ENCODE measurements at regions not wholly inside any gene's neighbourhood (a gene's known extent, or its start where the extent isn't known, plus 50 kb on each side); places are given as distances from the start of the nearest gene placed in this dataset.
"Not testable (repeated sequence)": the region's sequence is repeated elsewhere in the genome, so short reads cannot be mapped to it uniquely, and the experiment has no call there.

- POLR2A ChIA-PET; H2AFZ ChIP-seq (ENCODE audit: low read depth, low read length); H3K9ac ChIP-seq (replicated peaks; ENCODE audit: extremely low read depth, insufficient read depth, low read length); H3K27ac ChIP-seq (ENCODE audit: insufficient read depth, low read depth, low read length); CTCF ChIA-PET; dilution Hi-C loops (cut with MboI; ENCODE audit: extremely low pct_ligation_motif_present, low sequenced_read_pairs); H3K4me2 ChIP-seq (ENCODE audit: insufficient read depth, low read length); H3K4me1 ChIP-seq (ENCODE audit: control insufficient read depth, extremely low read depth, insufficient read depth, low read length); H3K4me3 ChIP-seq (replicated peaks in 1 of 3; ENCODE audit: insufficient read depth in 1 of 3, low read depth in 1 of 3, low read length in 3 of 3); H3K9me1 ChIP-seq (replicated peaks; ENCODE audit: control insufficient read depth, extremely low read depth, insufficient read depth, low read length); intact Hi-C loops (cut with micrococcal nuclease); DNase-seq (ENCODE audit: low read depth, low spot score); H3K79me2 ChIP-seq (ENCODE audit: control insufficient read depth, insufficient read depth, low read length); FAIRE-seq; H4K20me1 ChIP-seq (replicated peaks; ENCODE audit: control insufficient read depth, extremely low read depth, insufficient read depth, low read length); H3K9me3 ChIP-seq (replicated peaks; ENCODE audit: control insufficient read depth, insufficient read depth, low read length); H3K27me3 ChIP-seq (ENCODE audit: control insufficient read depth in 2 of 2, insufficient read depth in 2 of 2, low read length in 2 of 2); BruUV-seq (replicated peaks); H3K36me3 ChIP-seq (ENCODE audit: control insufficient read depth in 2 of 2, extremely low read depth in 1 of 2, insufficient read depth in 2 of 2, low read length in 2 of 2): not testable (repeated sequence)
Measured at GRCh38 chr22:11825009-11825408, 3703.0 kb upstream of the OR11H1 start.

GRCh38 chr22:11826000-11826399, 3702.0 kb upstream of the OR11H1 start:
- H3K9me3 ChIP-seq (replicated peaks; ENCODE audit: control insufficient read depth, insufficient read depth, low read length); H4K20me1 ChIP-seq (replicated peaks; ENCODE audit: control insufficient read depth, extremely low read depth, insufficient read depth, low read length); H3K27ac ChIP-seq (ENCODE audit: insufficient read depth, low read depth, low read length); H3K4me2 ChIP-seq (ENCODE audit: insufficient read depth, low read length); H2AFZ ChIP-seq (ENCODE audit: low read depth, low read length); DNase-seq (ENCODE audit: low read depth, low spot score); dilution Hi-C loops (cut with MboI; ENCODE audit: extremely low pct_ligation_motif_present, low sequenced_read_pairs); H3K4me1 ChIP-seq (ENCODE audit: control insufficient read depth, extremely low read depth, insufficient read depth, low read length); H3K4me3 ChIP-seq (replicated peaks in 1 of 3; ENCODE audit: insufficient read depth in 1 of 3, low read depth in 1 of 3, low read length in 3 of 3); intact Hi-C loops (cut with micrococcal nuclease); H3K9ac ChIP-seq (replicated peaks; ENCODE audit: extremely low read depth, insufficient read depth, low read length); H3K36me3 ChIP-seq (ENCODE audit: control insufficient read depth in 2 of 2, extremely low read depth in 1 of 2, insufficient read depth in 2 of 2, low read length in 2 of 2); POLR2A ChIA-PET; BruUV-seq (replicated peaks); H3K27me3 ChIP-seq (ENCODE audit: control insufficient read depth in 2 of 2, insufficient read depth in 2 of 2, low read length in 2 of 2); H3K79me2 ChIP-seq (ENCODE audit: control insufficient read depth, insufficient read depth, low read length); CTCF ChIA-PET; H3K9me1 ChIP-seq (replicated peaks; ENCODE audit: control insufficient read depth, extremely low read depth, insufficient read depth, low read length); FAIRE-seq: not testable (repeated sequence)

GRCh38 chr22:11829426-11829825, 3698.6 kb upstream of the OR11H1 start:
- BruUV-seq (replicated peaks); POLR2A ChIA-PET; dilution Hi-C loops (cut with MboI; ENCODE audit: extremely low pct_ligation_motif_present, low sequenced_read_pairs); H3K9me3 ChIP-seq (replicated peaks; ENCODE audit: control insufficient read depth, insufficient read depth, low read length); H2AFZ ChIP-seq (ENCODE audit: low read depth, low read length); H3K9ac ChIP-seq (replicated peaks; ENCODE audit: extremely low read depth, insufficient read depth, low read length); FAIRE-seq; CTCF ChIA-PET; H3K4me2 ChIP-seq (ENCODE audit: insufficient read depth, low read length); H3K27ac ChIP-seq (ENCODE audit: insufficient read depth, low read depth, low read length); H3K9me1 ChIP-seq (replicated peaks; ENCODE audit: control insufficient read depth, extremely low read depth, insufficient read depth, low read length); H3K27me3 ChIP-seq (ENCODE audit: control insufficient read depth in 2 of 2, insufficient read depth in 2 of 2, low read length in 2 of 2); H3K4me3 ChIP-seq (replicated peaks in 1 of 3; ENCODE audit: insufficient read depth in 1 of 3, low read depth in 1 of 3, low read length in 3 of 3); intact Hi-C loops (cut with micrococcal nuclease); H3K36me3 ChIP-seq (ENCODE audit: control insufficient read depth in 2 of 2, extremely low read depth in 1 of 2, insufficient read depth in 2 of 2, low read length in 2 of 2); H3K4me1 ChIP-seq (ENCODE audit: control insufficient read depth, extremely low read depth, insufficient read depth, low read length); H4K20me1 ChIP-seq (replicated peaks; ENCODE audit: control insufficient read depth, extremely low read depth, insufficient read depth, low read length); H3K79me2 ChIP-seq (ENCODE audit: control insufficient read depth, insufficient read depth, low read length): not testable (repeated sequence)
- peak; percentile 0 for DNase-seq (ENCODE audit: low read depth, low spot score)
